ENCODE measurements at regions not wholly inside any gene's neighbourhood (a gene's known extent, or its start where the extent isn't known, plus 50 kb on each side); places are given as distances from the start of the nearest gene placed in this dataset.

DNA sequence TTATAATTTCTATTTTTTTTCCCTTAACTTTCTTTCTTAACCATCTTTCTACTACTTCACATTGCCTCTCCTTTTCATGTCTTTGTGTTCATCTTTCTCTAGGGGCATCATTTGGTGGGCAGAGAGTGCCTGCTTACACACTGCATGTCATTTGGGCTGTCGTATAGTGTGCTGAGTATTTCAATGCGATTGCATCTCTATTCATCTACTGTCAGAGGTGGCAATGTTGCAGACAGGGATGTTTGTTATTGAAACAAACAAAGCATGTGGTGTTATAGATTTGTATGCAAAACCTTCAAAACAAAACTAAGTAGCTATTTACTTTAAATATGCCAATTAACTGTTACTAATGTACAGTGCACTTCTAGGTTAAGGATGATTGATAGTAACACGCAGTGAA lies 141.1 kb upstream of the MEF2C start:
- H2AFZ ChIP-seq (ENCODE audit: low read length): no peak overlapping the region
- no peak for DNase-seq (ENCODE audit: low spot score)
- no TSS peak for BruUV-seq (replicated peaks)
- no peaks in the 10 kb centered on the region for H3K79me2 ChIP-seq (ENCODE audit: insufficient read depth, low read depth, low read length)
- ChIA-PET POLR2A (no interaction called here), CTCF (ENCODE audit: unreplicated experiment) (no interaction called here)
- H4K20me1 ChIP-seq (ENCODE audit: insufficient read depth, low read length): no peaks in the 10 kb centered on the region
- no peak overlapping the region for H3K4me2 ChIP-seq (ENCODE audit: low read length)
- H3K36me3 ChIP-seq (ENCODE audit: insufficient read depth, low read length): no peaks in the 10 kb centered on the region
- no peaks in the 10 kb centered on the region for H3K9me3 ChIP-seq (ENCODE audit: low read length)
- no peak overlapping the region for H3K4me3 ChIP-seq (ENCODE audit: low read depth, low read length, poor library complexity, severe bottlenecking)
- intact Hi-C loops (cut with micrococcal nuclease; ENCODE audit: unreplicated experiment): no loop called here
- no peaks in the 10 kb centered on the region for H3K9me2 ChIP-seq (ENCODE audit: insufficient read depth, low read length)
- no peaks in the 10 kb centered on the region for H3K4me1 ChIP-seq (ENCODE audit: insufficient read depth, low read length, poor library complexity, severe bottlenecking)
- no peak overlapping the region for H3K27ac ChIP-seq (ENCODE audit: low read depth, low read length, poor library complexity, severe bottlenecking)
- TF ChIP-seq EZH2phosphoT487 (IDR thresholded peaks at IDR 0.05; ENCODE audit: borderline replicate concordance, low read depth, low read length): no peak
- TF ChIP-seq, protein P1, sequence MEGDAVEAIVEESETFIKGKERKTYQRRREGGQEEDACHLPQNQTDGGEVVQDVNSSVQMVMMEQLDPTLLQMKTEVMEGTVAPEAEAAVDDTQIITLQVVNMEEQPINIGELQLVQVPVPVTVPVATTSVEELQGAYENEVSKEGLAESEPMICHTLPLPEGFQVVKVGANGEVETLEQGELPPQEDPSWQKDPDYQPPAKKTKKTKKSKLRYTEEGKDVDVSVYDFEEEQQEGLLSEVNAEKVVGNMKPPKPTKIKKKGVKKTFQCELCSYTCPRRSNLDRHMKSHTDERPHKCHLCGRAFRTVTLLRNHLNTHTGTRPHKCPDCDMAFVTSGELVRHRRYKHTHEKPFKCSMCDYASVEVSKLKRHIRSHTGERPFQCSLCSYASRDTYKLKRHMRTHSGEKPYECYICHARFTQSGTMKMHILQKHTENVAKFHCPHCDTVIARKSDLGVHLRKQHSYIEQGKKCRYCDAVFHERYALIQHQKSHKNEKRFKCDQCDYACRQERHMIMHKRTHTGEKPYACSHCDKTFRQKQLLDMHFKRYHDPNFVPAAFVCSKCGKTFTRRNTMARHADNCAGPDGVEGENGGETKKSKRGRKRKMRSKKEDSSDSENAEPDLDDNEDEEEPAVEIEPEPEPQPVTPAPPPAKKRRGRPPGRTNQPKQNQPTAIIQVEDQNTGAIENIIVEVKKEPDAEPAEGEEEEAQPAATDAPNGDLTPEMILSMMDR (conservative IDR thresholded peaks at IDR 0.05; ENCODE audit: low read length): no peak

DNA sequence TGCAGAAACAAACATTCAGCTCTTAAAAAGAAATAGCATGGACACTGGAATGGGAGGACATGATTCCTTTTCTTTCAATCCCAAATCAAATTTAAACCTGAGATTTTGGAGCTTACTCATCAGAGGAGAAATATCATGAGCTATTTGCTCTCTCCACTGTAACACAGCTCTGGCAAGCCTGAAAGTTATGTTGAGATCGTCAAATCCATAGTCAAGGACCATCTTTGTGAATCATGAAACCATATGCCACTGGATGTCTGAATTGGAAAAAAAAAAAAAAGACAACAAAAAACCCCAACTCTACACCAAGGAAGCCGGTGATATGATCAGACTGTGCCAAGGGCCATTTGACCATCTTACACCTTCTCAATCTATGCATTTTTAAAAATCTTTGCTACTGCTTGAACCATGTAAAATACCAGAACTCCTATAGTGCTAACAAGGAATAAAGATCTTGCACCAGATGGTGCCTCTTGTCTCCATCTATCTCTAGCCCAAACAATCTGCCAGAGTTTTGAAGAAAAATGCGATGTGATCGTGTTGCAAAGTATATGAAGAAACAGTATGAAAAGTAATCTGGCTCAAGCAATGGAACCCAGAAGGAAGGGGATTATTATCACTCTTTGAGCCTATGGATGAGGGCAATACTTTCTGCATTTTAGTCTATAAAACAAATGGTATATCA lies 138.1 kb upstream of the MEF2C start:
- ChIA-PET CTCF (ENCODE audit: unreplicated experiment) (no interaction called here), POLR2A (interaction anchor here (0.5 to 1.2 kb wide), 3 partner anchors 19 to 224 kb away, joined by 3 read pairs; no protein-coding TSS in a partner anchor)
- H2AFZ ChIP-seq (ENCODE audit: low read length): no peak overlapping the region
- H3K36me3 ChIP-seq (ENCODE audit: insufficient read depth, low read length): no peaks in the 10 kb centered on the region
- no peak for DNase-seq (ENCODE audit: low spot score)
- no peak for TF ChIP-seq EZH2phosphoT487 (IDR thresholded peaks at IDR 0.05; ENCODE audit: borderline replicate concordance, low read depth, low read length)
- TF ChIP-seq, protein P1 (conservative IDR thresholded peaks at IDR 0.05; ENCODE audit: low read length): no peak
- intact Hi-C loops (cut with micrococcal nuclease; ENCODE audit: unreplicated experiment): no loop called here
- no peaks in the 10 kb centered on the region for H4K20me1 ChIP-seq (ENCODE audit: insufficient read depth, low read length)
- no peaks in the 10 kb centered on the region for H3K4me1 ChIP-seq (ENCODE audit: insufficient read depth, low read length, poor library complexity, severe bottlenecking)
- H3K4me3 ChIP-seq (ENCODE audit: low read depth, low read length, poor library complexity, severe bottlenecking): no peak overlapping the region
- no peaks in the 10 kb centered on the region for H3K79me2 ChIP-seq (ENCODE audit: insufficient read depth, low read depth, low read length)
- H3K9me3 ChIP-seq (ENCODE audit: low read length): no peaks in the 10 kb centered on the region
- no TSS peak for BruUV-seq (replicated peaks)
- no peaks in the 10 kb centered on the region for H3K9me2 ChIP-seq (ENCODE audit: insufficient read depth, low read length)
- H3K27ac ChIP-seq (ENCODE audit: low read depth, low read length, poor library complexity, severe bottlenecking): no peak overlapping the region
- no peak overlapping the region for H3K4me2 ChIP-seq (ENCODE audit: low read length)

DNA sequence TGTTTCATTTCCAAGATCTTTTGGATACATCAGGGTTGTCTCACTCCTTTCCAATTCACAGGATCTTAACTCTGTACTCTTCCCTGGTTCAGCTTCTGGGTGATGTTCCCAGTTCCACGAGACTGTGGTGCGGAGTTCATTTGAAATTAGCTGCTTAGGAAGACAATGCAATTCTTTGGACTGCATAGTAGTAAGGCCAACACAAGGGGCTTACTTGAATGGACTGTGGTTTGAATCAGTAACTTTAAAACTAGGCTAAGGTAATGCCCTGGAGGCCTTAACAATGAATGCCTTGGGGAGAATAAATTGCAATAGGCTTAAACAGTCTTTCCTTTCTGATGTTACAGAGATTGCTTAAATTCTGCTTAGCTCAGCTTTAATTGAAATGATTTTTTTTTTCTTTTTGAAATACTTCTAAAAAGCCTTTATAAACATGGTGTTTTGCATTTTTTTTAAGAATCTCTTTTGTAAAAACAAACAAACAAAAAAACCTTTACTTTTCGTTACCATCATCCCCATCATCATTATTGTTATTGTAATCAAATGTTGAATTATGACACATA lies 133.8 kb upstream of the MEF2C start:
- H3K27ac ChIP-seq (ENCODE audit: low read depth, low read length, poor library complexity, severe bottlenecking): no peak overlapping the region
- no peak overlapping the region for H2AFZ ChIP-seq (ENCODE audit: low read length)
- no peak overlapping the region for H3K4me3 ChIP-seq (ENCODE audit: low read depth, low read length, poor library complexity, severe bottlenecking)
- POLR2A ChIA-PET: interaction anchor here (0.5 to 0.7 kb wide), 3 partner anchors 64 to 427 kb away, joined by 3 read pairs; no protein-coding TSS in a partner anchor
- intact Hi-C loops (cut with micrococcal nuclease; ENCODE audit: unreplicated experiment): no loop called here
- CTCF ChIA-PET (ENCODE audit: unreplicated experiment): interaction anchor here (0.6 kb wide), 1 partner anchor 1352 kb away, joined by 3 read pairs; no protein-coding TSS in a partner anchor
- DNase-seq (ENCODE audit: low spot score): no peak
- H3K79me2 ChIP-seq (ENCODE audit: insufficient read depth, low read depth, low read length): no peaks in the 10 kb centered on the region
- no TSS peak for BruUV-seq (replicated peaks)
- no peak overlapping the region for H3K4me2 ChIP-seq (ENCODE audit: low read length)
- no peaks in the 10 kb centered on the region for H4K20me1 ChIP-seq (ENCODE audit: insufficient read depth, low read length)
- no peaks in the 10 kb centered on the region for H3K4me1 ChIP-seq (ENCODE audit: insufficient read depth, low read length, poor library complexity, severe bottlenecking)
- no peaks in the 10 kb centered on the region for H3K9me3 ChIP-seq (ENCODE audit: low read length)
- no peak for TF ChIP-seq EZH2phosphoT487 (IDR thresholded peaks at IDR 0.05; ENCODE audit: borderline replicate concordance, low read depth, low read length)
- TF ChIP-seq, protein P1 (conservative IDR thresholded peaks at IDR 0.05; ENCODE audit: low read length): no peak
- H3K36me3 ChIP-seq (ENCODE audit: insufficient read depth, low read length): no peaks in the 10 kb centered on the region
- H3K9me2 ChIP-seq (ENCODE audit: insufficient read depth, low read length): no peaks in the 10 kb centered on the region

Data from OCI-LY7 (cell line).